HepG2 (cell line): ENCODE measurements at regions not wholly inside any gene's neighbourhood (a gene's known extent, or its start where the extent isn't known, plus 50 kb on each side); places are given as distances from the start of the nearest gene placed in this dataset.

Source experiments
- ATAC-seq: fragments of 200-7000 bp; cut with Tn5 transposase; 3 replicates; pipeline ENCODE4 v1.9.1; 2020; ENCODE audit warnings: mild to moderate bottlenecking, moderate library complexity
- BruUV-seq: library from RNA; stranded (reverse); fragments of 400-500 nt; replicated peaks from 2 replicates; lab custom pipeline; 2021; lab: Mats Ljungman, UMichigan
- CTCF ChIA-PET: fragments of 300-600 bp; formaldehyde crosslinking; extraction: SDS; loops from one replicate; lab custom pipeline; 2021; ENCODE audit warnings: low total read pairs, inconsistent platforms, low intra/inter-chr PET ratio; lab: Yijun Ruan, JAX
- POLR2A ChIA-PET: fragments of 350-600 bp; sonication (Branson Sonifier 250); formaldehyde crosslinking; loops from one replicate; lab custom pipeline; 2020; ENCODE audit warnings: antibody characterized with exemption, inconsistent platforms; lab: Yijun Ruan, JAX
- DNase-seq: peaks from one replicate; pipeline ENCODE4 v3.0.0-alpha.2; 2015; ENCODE audit warnings: low spot score
- FAIRE-seq: peaks from 3 replicates; lab custom pipeline; 2011; peaks lifted over from hg19 to GRCh38; lab: Jason Lieb, UNC
- H2AFZ ChIP-seq: one replicate; pipeline ENCODE4 v1.6.1; 2011; ENCODE audit warnings: low read length, inconsistent platforms
- H3K27ac ChIP-seq: fragments of 300-600 bp; 3 replicates; pipeline ENCODE4 v1.8.0; 2011; ENCODE audit warnings: mixed run types, mild to moderate bottlenecking, mixed read lengths, low read length, inconsistent platforms; ENCODE audit not compliant: insufficient read depth; ENCODE audit errors: extremely low read length
- H3K27me3 ChIP-seq, 2 experiments: fragments of 200-600 bp in 1 of 2; 2 replicates in 1 of 2; 3 replicates in 1 of 2; pipeline versions ENCODE4 v1.6.0 to v1.8.0; 2011; ENCODE audit warnings: low read length in 2 of 2, mild to moderate bottlenecking in 2 of 2, moderate library complexity in 2 of 2, inconsistent platforms in 1 of 2; ENCODE audit not compliant: insufficient read depth in 2 of 2, control insufficient read depth in 1 of 2
- H3K36me3 ChIP-seq, 2 experiments: fragments of 200-600 bp in 1 of 2; replicated peaks in 1 of 2; 2 replicates in 1 of 2; 3 replicates in 1 of 2; pipeline versions ENCODE4 v1.5.1 to v1.8.0; 2011; ENCODE audit warnings: low read length in 2 of 2, inconsistent platforms in 1 of 2; ENCODE audit not compliant: insufficient read depth in 2 of 2, control insufficient read depth in 1 of 2
- H3K4me1 ChIP-seq: 2 replicates; pipeline ENCODE4 v1.5.1; 2012; ENCODE audit warnings: low read length, inconsistent platforms; ENCODE audit not compliant: insufficient read depth
- H3K4me2 ChIP-seq: 2 replicates; pipeline ENCODE4 v1.6.0; 2011; ENCODE audit warnings: low read depth, low read length, inconsistent platforms
- H3K4me3 ChIP-seq, 3 experiments: fragments of 200-600 bp in 1 of 3; sonication (generic), shearing (Covaris generic) in 1 of 3; replicated peaks in 1 of 3; 2 replicates each; pipeline ENCODE4 v1.5.1; 2011 to 2016; ENCODE audit warnings: low read length in 3 of 3, inconsistent platforms in 2 of 3, low read depth in 2 of 3, mild to moderate bottlenecking in 2 of 3, control low read depth in 1 of 3, mixed read lengths in 1 of 3; ENCODE audit not compliant: insufficient read depth in 1 of 3
- H3K79me2 ChIP-seq: one replicate; pipeline ENCODE4 v1.6.1; 2011; ENCODE audit warnings: low read length, inconsistent platforms; ENCODE audit not compliant: insufficient read depth
- H3K9ac ChIP-seq: 2 replicates; pipeline ENCODE4 v1.6.0; 2011; ENCODE audit warnings: mild to moderate bottlenecking, low read depth, low read length, inconsistent platforms; ENCODE audit not compliant: insufficient read depth
- H3K9me3 ChIP-seq: 2 replicates; pipeline ENCODE4 v1.5.1; 2012; ENCODE audit warnings: mild to moderate bottlenecking, low read length
- H4K20me1 ChIP-seq: 2 replicates; pipeline ENCODE4 v1.6.0; 2011; ENCODE audit warnings: inconsistent platforms, mild to moderate bottlenecking, low read length, moderate library complexity; ENCODE audit not compliant: insufficient read depth
- PLRG1 ChIP-seq: fragments of 450-650 bp; conservative IDR thresholded peaks from 2 replicates; pipeline ENCODE4 v1.6.1; 2016
- TMF1 ChIP-seq: sonication (generic); formaldehyde crosslinking; IDR thresholded peaks from 2 replicates; pipeline ENCODE4 v1.8.1; 2022; ENCODE audit warnings: low read depth, missing genetic modification reagents
- TOE1 ChIP-seq: sonication (generic); formaldehyde crosslinking; IDR thresholded peaks from 2 replicates; pipeline ENCODE4 v1.4.0; 2020; ENCODE audit warnings: mild to moderate bottlenecking, missing genetic modification reagents
- ZFP36 ChIP-seq: fragments of 150-350 bp; IDR thresholded peaks from 2 replicates; pipeline ENCODE4 v1.6.1; 2018; ENCODE audit warnings: borderline replicate concordance, low read length, low read depth; ENCODE audit not compliant: partially characterized antibody
- ZMYM2 ChIP-seq: sonication (generic); formaldehyde crosslinking; IDR thresholded peaks from 2 replicates; pipeline ENCODE4 v1.8.0; 2022; ENCODE audit warnings: mild to moderate bottlenecking, missing genetic modification reagents
- ZNF256 ChIP-seq: sonication (generic); formaldehyde crosslinking; conservative IDR thresholded peaks from 2 replicates; pipeline ENCODE4 v1.4.0; 2020; ENCODE audit warnings: missing genetic modification reagents
- ZNF335 ChIP-seq: sonication (generic); formaldehyde crosslinking; IDR thresholded peaks from 2 replicates; pipeline ENCODE4 v1.4.0; 2020; ENCODE audit warnings: missing genetic modification reagents
- ZNF350 ChIP-seq: sonication (generic); formaldehyde crosslinking; IDR thresholded peaks from 2 replicates; pipeline ENCODE4 v1.4.0; 2020; ENCODE audit warnings: mild to moderate bottlenecking, low read depth, missing genetic modification reagents, borderline replicate concordance
- ZNF589 ChIP-seq: sonication (generic); formaldehyde crosslinking; conservative IDR thresholded peaks from 2 replicates; pipeline ENCODE4 v1.8.0; 2022; ENCODE audit warnings: mild to moderate bottlenecking, moderate library complexity, missing genetic modification reagents
- WGBS: methylation state at CpG from one replicate; pipeline ENCODE4 v1.1.6; 2017; ENCODE audit warnings: low lambda C conversion rate; 5-methylcytosine and 5-hydroxymethylcytosine counted together
- in situ Hi-C: cut with HindIII; loops from 2 replicates; pipeline ENCODE4 v1.10.0; 2017; ENCODE audit warnings: low pct_unique_long_range_greater_than_20kb; ENCODE audit not compliant: extremely low pct_ligation_motif_present
- intact Hi-C: fragments of 100-400 bp; cut with micrococcal nuclease; formaldehyde crosslinking; loops from one replicate; pipeline ENCODE4 v1.10.0; 2022; ENCODE audit not compliant: unreplicated experiment
- TF ChIP-seq, protein P1 (sequence below): sonication (generic); formaldehyde crosslinking; IDR thresholded peaks from 2 replicates; pipeline ENCODE4 v1.4.0; 2020; ENCODE audit warnings: missing genetic modification reagents, borderline replicate concordance
- TF ChIP-seq, protein P2 (sequence below): sonication (generic); formaldehyde crosslinking; IDR thresholded peaks from 2 replicates; pipeline ENCODE4 v1.4.0; 2020; ENCODE audit warnings: mild to moderate bottlenecking, missing genetic modification reagents
- TF ChIP-seq, protein P3 (sequence below): sonication (generic); formaldehyde crosslinking; IDR thresholded peaks from 2 replicates; pipeline ENCODE4 v1.4.0; 2020; ENCODE audit warnings: low read depth, mild to moderate bottlenecking, missing genetic modification reagents

DNA sequence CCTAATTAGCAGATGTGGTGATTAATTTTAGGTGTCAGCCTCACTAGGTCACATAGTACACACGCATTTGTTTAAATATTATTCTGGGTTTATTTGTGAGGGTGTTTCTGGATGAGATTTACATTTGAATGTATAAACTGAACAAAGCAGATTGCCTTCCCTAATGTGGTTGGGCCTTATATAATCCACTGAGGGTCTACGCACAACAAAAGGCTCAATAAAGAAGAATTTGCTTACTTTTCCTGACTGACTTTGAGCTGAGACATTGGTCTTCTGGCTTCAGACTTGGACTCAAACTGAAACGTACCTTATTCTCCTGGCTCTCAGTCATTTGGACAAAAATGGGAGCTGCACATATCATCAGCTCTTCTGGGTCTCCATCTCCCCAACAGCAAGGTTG lies 1132.3 kb upstream of the FLRT2 start (continued):
- TF ChIP-seq, protein P1, sequence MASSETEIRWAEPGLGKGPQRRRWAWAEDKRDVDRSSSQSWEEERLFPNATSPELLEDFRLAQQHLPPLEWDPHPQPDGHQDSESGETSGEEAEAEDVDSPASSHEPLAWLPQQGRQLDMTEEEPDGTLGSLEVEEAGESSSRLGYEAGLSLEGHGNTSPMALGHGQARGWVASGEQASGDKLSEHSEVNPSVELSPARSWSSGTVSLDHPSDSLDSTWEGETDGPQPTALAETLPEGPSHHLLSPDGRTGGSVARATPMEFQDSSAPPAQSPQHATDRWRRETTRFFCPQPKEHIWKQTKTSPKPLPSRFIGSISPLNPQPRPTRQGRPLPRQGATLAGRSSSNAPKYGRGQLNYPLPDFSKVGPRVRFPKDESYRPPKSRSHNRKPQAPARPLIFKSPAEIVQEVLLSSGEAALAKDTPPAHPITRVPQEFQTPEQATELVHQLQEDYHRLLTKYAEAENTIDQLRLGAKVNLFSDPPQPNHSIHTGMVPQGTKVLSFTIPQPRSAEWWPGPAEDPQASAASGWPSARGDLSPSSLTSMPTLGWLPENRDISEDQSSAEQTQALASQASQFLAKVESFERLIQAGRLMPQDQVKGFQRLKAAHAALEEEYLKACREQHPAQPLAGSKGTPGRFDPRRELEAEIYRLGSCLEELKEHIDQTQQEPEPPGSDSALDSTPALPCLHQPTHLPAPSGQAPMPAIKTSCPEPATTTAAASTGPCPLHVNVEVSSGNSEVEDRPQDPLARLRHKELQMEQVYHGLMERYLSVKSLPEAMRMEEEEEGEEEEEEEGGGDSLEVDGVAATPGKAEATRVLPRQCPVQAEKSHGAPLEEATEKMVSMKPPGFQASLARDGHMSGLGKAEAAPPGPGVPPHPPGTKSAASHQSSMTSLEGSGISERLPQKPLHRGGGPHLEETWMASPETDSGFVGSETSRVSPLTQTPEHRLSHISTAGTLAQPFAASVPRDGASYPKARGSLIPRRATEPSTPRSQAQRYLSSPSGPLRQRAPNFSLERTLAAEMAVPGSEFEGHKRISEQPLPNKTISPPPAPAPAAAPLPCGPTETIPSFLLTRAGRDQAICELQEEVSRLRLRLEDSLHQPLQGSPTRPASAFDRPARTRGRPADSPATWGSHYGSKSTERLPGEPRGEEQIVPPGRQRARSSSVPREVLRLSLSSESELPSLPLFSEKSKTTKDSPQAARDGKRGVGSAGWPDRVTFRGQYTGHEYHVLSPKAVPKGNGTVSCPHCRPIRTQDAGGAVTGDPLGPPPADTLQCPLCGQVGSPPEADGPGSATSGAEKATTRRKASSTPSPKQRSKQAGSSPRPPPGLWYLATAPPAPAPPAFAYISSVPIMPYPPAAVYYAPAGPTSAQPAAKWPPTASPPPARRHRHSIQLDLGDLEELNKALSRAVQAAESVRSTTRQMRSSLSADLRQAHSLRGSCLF (CRISPR knock-in tag), result no peak
- no peak for TF ChIP-seq PLRG1
- TF ChIP-seq, protein P2, sequence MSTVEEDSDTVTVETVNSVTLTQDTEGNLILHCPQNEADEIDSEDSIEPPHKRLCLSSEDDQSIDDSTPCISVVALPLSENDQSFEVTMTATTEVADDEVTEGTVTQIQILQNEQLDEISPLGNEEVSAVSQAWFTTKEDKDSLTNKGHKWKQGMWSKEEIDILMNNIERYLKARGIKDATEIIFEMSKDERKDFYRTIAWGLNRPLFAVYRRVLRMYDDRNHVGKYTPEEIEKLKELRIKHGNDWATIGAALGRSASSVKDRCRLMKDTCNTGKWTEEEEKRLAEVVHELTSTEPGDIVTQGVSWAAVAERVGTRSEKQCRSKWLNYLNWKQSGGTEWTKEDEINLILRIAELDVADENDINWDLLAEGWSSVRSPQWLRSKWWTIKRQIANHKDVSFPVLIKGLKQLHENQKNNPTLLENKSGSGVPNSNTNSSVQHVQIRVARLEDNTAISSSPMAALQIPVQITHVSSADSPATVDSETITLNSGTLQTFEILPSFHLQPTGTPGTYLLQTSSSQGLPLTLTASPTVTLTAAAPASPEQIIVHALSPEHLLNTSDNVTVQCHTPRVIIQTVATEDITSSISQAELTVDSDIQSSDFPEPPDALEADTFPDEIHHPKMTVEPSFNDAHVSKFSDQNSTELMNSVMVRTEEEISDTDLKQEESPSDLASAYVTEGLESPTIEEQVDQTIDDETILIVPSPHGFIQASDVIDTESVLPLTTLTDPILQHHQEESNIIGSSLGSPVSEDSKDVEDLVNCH (CRISPR knock-in tag), result no peak

DNA sequence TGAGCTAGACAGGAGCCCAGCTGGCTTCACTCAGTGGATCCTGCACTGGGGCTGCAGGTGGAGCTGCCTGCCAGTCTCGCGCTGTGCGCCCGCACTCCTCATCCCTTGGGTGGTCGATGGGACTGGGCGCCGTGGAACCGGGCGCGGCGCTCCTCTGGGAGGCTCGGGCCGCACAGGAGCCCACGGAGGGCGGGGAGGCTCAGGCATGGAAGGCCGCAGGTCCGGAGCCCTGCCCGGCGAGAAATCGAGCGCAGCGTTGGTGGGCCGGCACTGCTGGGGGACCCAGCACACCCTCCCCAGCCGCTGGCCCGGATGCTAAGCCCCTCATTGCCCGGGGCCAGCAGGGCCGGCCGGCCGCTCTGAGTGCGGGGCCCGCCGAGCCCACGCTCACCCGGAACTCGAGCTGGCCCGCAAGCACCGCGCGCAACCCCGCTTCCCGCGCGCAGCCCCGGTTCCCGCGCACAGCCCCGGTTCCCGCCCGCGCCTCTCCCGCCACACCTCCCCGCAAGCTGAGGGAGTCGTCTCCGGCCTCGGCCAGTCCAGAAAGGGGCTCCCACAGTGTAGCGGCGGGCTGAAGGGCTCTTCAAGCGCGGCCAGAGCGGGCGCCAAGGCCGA lies 1130.5 kb upstream of the FLRT2 start:
- H3K36me3 ChIP-seq, result no peaks in the 10 kb centered on the region
- H3K79me2 ChIP-seq, result no peaks in the 10 kb centered on the region
- BruUV-seq, result no TSS peak
- H2AFZ ChIP-seq, result no peak overlapping the region
- FAIRE-seq (no peak), ATAC-seq (no peak), DNase-seq (no peak)
- no peak overlapping the region for H3K4me3 ChIP-seq
- CTCF ChIA-PET, result no interaction called here
- TF ChIP-seq, protein P3, sequence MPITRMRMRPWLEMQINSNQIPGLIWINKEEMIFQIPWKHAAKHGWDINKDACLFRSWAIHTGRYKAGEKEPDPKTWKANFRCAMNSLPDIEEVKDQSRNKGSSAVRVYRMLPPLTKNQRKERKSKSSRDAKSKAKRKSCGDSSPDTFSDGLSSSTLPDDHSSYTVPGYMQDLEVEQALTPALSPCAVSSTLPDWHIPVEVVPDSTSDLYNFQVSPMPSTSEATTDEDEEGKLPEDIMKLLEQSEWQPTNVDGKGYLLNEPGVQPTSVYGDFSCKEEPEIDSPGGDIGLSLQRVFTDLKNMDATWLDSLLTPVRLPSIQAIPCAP (CRISPR knock-in tag), result no peak
- TF ChIP-seq ZNF350 (CRISPR knock-in tag) (no peak), TOE1 (CRISPR knock-in tag) (no peak), TMF1 (CRISPR knock-in tag) (no peak), ZNF335 (CRISPR knock-in tag) (no peak), ZNF256 (CRISPR knock-in tag) (no peak), ZMYM2 (CRISPR knock-in tag) (no peak), ZFP36 (no peak), ZNF589 (no peak)
- no peak overlapping the region for H3K4me2 ChIP-seq
- no peaks in the 10 kb centered on the region for H3K27me3 ChIP-seq
- H3K4me1 ChIP-seq, result no peaks in the 10 kb centered on the region
- in situ Hi-C loops (no loop called here), intact Hi-C loops (no loop called here)
- no peak overlapping the region for H3K9ac ChIP-seq
- no peak overlapping the region for H3K27ac ChIP-seq
- no peaks in the 10 kb centered on the region for H4K20me1 ChIP-seq
- POLR2A ChIA-PET, result no interaction called here
- H3K9me3 ChIP-seq, result peaks cover 78% of the 10 kb centered on the region
- 82% methylated on average over 48 of the region's 62 CpGs for WGBS
